Caco-2 (cell line): ENCODE measurements at regions not wholly inside any gene's neighbourhood (a gene's known extent, or its start where the extent isn't known, plus 50 kb on each side); places are given as distances from the start of the nearest gene placed in this dataset.

ENCODE experiments used
- BruUV-seq: library from RNA; stranded (reverse); fragments of 400-500 nt; replicated peaks from 2 replicates; lab custom pipeline; 2021; lab: Mats Ljungman, UMichigan
- CTCF ChIA-PET: fragments of 300-600 bp; sonication (Branson Sonifier 250); formaldehyde crosslinking; loops from one replicate; lab custom pipeline; 2022; ENCODE audit warnings: antibody characterized with exemption; lab: Charles Lee
- POLR2A ChIA-PET: fragments of 300-600 bp; sonication (Branson Sonifier 250); formaldehyde crosslinking; loops from one replicate; lab custom pipeline; 2022; ENCODE audit warnings: antibody characterized with exemption; lab: Charles Lee
- DNase-seq, 2 experiments: peaks; one replicate each; pipeline versions ENCODE4 v3.0.0 to v3.0.0-alpha.2; 2020 to 2022
- H3K27me3 ChIP-seq: replicated peaks from 2 replicates; pipeline ENCODE4 v1.6.0; 2011; ENCODE audit warnings: low read length; ENCODE audit not compliant: control insufficient read depth, insufficient read depth
- H3K36me3 ChIP-seq: 2 replicates; pipeline ENCODE4 v1.5.1; 2011; ENCODE audit warnings: low read length; ENCODE audit not compliant: control insufficient read depth, insufficient read depth
- H3K4me1 ChIP-seq: fragments of 250-450 bp; sonication (Bioruptor Pico); 2 replicates; pipeline ENCODE4 v1.5.1; 2020; ENCODE audit warnings: mild to moderate bottlenecking
- H3K4me3 ChIP-seq: 2 replicates; pipeline ENCODE4 v1.5.1; 2011; ENCODE audit warnings: low read depth, mild to moderate bottlenecking, control low read depth, low read length
- H3K9me3 ChIP-seq: fragments of 250-450 bp; sonication (Bioruptor Pico); 2 replicates; pipeline ENCODE4 v1.5.1; 2020; ENCODE audit warnings: mild to moderate bottlenecking, moderate library complexity
- H3K27ac Mint-ChIP-seq: one replicate; pipeline ENCODE4 v1.8.0; 2022; ENCODE audit warnings: mixed read lengths; ENCODE audit not compliant: unreplicated experiment
- H3K27me3 Mint-ChIP-seq: one replicate; pipeline ENCODE4 v1.8.0; 2022; ENCODE audit warnings: mixed read lengths; ENCODE audit not compliant: insufficient read depth, unreplicated experiment
- H3K36me3 Mint-ChIP-seq: one replicate; pipeline ENCODE4 v1.8.0; 2022; ENCODE audit warnings: mild to moderate bottlenecking, mixed read lengths; ENCODE audit not compliant: insufficient read depth, unreplicated experiment
- H3K4me1 Mint-ChIP-seq: one replicate; pipeline ENCODE4 v1.8.0; 2022; ENCODE audit warnings: low read depth, mixed read lengths; ENCODE audit not compliant: unreplicated experiment
- H3K4me3 Mint-ChIP-seq: one replicate; pipeline ENCODE4 v1.8.0; 2022; ENCODE audit warnings: mild to moderate bottlenecking, moderate library complexity, mixed read lengths; ENCODE audit not compliant: unreplicated experiment
- H3K9me3 Mint-ChIP-seq: one replicate; pipeline ENCODE4 v1.8.0; 2022; ENCODE audit warnings: mixed read lengths; ENCODE audit not compliant: unreplicated experiment
- intact Hi-C: fragments of 100-400 bp; cut with micrococcal nuclease; formaldehyde crosslinking; loops from one replicate; pipeline ENCODE4 v1.10.0; 2022; ENCODE audit not compliant: unreplicated experiment
- TF ChIP-seq, protein P1 (sequence below), 2 experiments: fragments of 200-600 bp in 1 of 2; IDR thresholded peaks; 1 replicate in 1 of 2; 2 replicates in 1 of 2; pipeline versions ENCODE4 v1.5.1 to v1.8.0; 2011 to 2022; ENCODE audit warnings: antibody characterized with exemption in 1 of 2, control low read depth in 1 of 2, inconsistent platforms in 1 of 2, low read depth in 1 of 2, low read length in 1 of 2, mild to moderate bottlenecking in 1 of 2, moderate library complexity in 1 of 2; ENCODE audit not compliant: insufficient read depth in 1 of 2, severe bottlenecking in 1 of 2, unreplicated experiment in 1 of 2

DNA sequence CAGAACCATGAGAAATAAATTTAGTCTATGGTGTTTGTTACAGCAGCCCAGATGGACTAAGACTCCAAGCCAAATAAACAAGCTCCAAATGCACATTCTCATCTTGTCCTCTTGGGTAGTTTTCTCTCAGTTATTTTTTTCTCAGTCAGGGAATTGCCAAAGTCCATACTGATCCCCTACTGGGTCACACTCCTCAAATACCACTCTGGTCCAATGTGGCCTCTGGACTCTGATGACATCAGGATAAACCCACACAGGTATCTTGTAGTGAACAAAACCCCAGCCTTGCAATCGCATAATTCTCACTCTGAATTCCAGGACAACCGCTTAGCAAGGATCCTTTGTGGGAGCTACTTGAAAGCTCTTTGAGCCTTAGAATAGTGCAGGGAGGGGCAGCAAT lies 248.4 kb upstream of the JUN start:
- intact Hi-C loops, result no loop called here
- no peak for DNase-seq
- Mint-ChIP-seq H3K4me3 (no peak overlapping the region), H3K9me3 (no peaks in the 10 kb centered on the region), H3K4me1 (no peaks in the 10 kb centered on the region), H3K27ac (no peak overlapping the region), H3K36me3 (no peaks in the 10 kb centered on the region), H3K27me3 (no peaks in the 10 kb centered on the region)
- no TSS peak for BruUV-seq
- TF ChIP-seq, protein P1, sequence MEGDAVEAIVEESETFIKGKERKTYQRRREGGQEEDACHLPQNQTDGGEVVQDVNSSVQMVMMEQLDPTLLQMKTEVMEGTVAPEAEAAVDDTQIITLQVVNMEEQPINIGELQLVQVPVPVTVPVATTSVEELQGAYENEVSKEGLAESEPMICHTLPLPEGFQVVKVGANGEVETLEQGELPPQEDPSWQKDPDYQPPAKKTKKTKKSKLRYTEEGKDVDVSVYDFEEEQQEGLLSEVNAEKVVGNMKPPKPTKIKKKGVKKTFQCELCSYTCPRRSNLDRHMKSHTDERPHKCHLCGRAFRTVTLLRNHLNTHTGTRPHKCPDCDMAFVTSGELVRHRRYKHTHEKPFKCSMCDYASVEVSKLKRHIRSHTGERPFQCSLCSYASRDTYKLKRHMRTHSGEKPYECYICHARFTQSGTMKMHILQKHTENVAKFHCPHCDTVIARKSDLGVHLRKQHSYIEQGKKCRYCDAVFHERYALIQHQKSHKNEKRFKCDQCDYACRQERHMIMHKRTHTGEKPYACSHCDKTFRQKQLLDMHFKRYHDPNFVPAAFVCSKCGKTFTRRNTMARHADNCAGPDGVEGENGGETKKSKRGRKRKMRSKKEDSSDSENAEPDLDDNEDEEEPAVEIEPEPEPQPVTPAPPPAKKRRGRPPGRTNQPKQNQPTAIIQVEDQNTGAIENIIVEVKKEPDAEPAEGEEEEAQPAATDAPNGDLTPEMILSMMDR (IDR thresholded peaks at IDR 0.05; ENCODE audit: insufficient read depth in 1 of 2, low read depth in 1 of 2, low read length in 1 of 2, severe bottlenecking in 1 of 2, unreplicated experiment in 1 of 2), result no peak
- ChIA-PET POLR2A (no interaction called here), CTCF (no interaction called here)
- no peaks in the 10 kb centered on the region for H3K27me3 ChIP-seq
- H3K36me3 ChIP-seq, result no peaks in the 10 kb centered on the region
- no peaks in the 10 kb centered on the region for H3K9me3 ChIP-seq
- no peak overlapping the region for H3K4me3 ChIP-seq
- peaks cover 13% of the 10 kb centered on the region for H3K4me1 ChIP-seq

DNA sequence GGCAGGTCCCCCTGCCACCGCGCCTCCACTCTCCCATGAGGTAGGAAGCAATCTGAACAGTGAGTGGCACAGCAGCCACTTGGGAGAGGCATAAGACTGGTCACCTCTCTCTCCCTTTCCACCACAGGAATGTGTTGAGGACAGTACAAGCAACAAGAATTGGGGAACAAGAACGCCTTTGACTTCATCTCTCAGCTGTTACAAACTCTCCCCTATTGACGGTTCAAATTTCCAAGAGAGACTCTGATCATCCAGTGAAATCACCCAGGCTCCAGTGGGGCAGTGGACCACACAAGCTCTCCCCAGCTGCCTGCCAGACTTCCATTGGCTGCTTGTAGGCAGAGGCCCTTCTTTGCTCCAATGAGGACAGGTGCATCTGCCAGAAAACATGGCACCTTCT lies 249.9 kb upstream of the JUN start:
- Mint-ChIP-seq H3K4me1 (no peaks in the 10 kb centered on the region), H3K27ac (no peak overlapping the region)
- CTCF ChIA-PET, result no interaction called here

DNA sequence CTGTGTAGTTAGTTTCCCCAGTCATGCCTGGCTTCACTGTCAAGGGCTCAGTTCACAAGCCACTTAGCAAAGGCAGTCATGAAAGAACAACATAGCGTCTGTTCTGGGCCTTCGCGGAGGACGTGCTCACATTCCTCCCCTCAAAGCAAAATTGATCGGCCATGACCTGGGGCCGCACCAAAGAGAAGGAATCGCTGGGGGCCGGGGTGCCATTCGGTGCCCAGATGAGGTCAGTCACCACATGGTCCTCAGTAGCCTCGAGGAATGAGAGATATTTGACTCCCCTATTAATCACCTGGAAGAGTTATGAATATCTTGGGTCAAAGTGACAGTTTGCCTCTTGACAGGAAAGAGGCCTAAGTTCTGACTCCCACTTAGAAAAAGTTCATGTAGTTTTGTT lies 251.1 kb upstream of the JUN start:
- CTCF ChIA-PET, result no interaction called here
- intact Hi-C loops, result no loop called here
- Mint-ChIP-seq H3K36me3 (no peaks in the 10 kb centered on the region), H3K4me3 (no peak overlapping the region), H3K9me3 (no peaks in the 10 kb centered on the region), H3K4me1 (no peaks in the 10 kb centered on the region), H3K27ac (no peak overlapping the region), H3K27me3 (no peaks in the 10 kb centered on the region)
- DNase-seq, result no peak
- Histone ChIP-seq H3K4me1 (peaks cover 4% of the 10 kb centered on the region), H3K27me3 (no peaks in the 10 kb centered on the region), H3K36me3 (no peaks in the 10 kb centered on the region), H3K4me3 (no peak overlapping the region), H3K9me3 (no peaks in the 10 kb centered on the region)
- BruUV-seq, result no TSS peak
- TF ChIP-seq, protein P1 (IDR thresholded peaks at IDR 0.05; ENCODE audit: insufficient read depth in 1 of 2, low read depth in 1 of 2, low read length in 1 of 2, severe bottlenecking in 1 of 2, unreplicated experiment in 1 of 2), result no peak
- POLR2A ChIA-PET, result no interaction called here

More for the DNA sequence above, 249.9 kb upstream of the JUN start:
- Mint-ChIP-seq H3K27me3 (no peaks in the 10 kb centered on the region), H3K4me3 (no peak overlapping the region), H3K36me3 (no peaks in the 10 kb centered on the region), H3K9me3 (no peaks in the 10 kb centered on the region)
- TF ChIP-seq, protein P1 (IDR thresholded peaks at IDR 0.05; ENCODE audit: insufficient read depth in 1 of 2, low read depth in 1 of 2, low read length in 1 of 2, severe bottlenecking in 1 of 2, unreplicated experiment in 1 of 2), result no peak
- BruUV-seq, result no TSS peak
- POLR2A ChIA-PET, result no interaction called here
- intact Hi-C loops, result no loop called here
- Histone ChIP-seq H3K4me1 (peaks cover 9% of the 10 kb centered on the region), H3K4me3 (no peak overlapping the region), H3K27me3 (no peaks in the 10 kb centered on the region), H3K9me3 (no peaks in the 10 kb centered on the region), H3K36me3 (no peaks in the 10 kb centered on the region)
- DNase-seq, result no peak
